Esophagus squamous epithelium (tissue), 5 donors: ENCODE measurements at regions not wholly inside any gene's neighbourhood (a gene's known extent, or its start where the extent isn't known, plus 50 kb on each side); places are given as distances from the start of the nearest gene placed in this dataset.

Experiments
- DNase-seq: peaks from one replicate; lab custom pipeline; 2025; lab: John Stamatoyannopoulos, UW
- H3K27ac ChIP-seq, 4 donors: fragments of 200-600 bp; sonication (generic); one replicate each; pipeline ENCODE4 v1.5.1; 2016 to 2019; ENCODE audit warnings: mild to moderate bottlenecking in 1 of 4
- H3K27me3 ChIP-seq, 4 donors: fragments of 200-600 bp; sonication (generic); 1 replicate in 3 of 4; 2 replicates in 1 of 4; pipeline versions ENCODE4 v1.5.1 to v1.6.0; 2017 to 2021; ENCODE audit warnings: antibody characterized with exemption in 1 of 4
- H3K36me3 ChIP-seq, 3 donors: fragments of 200-600 bp; sonication (generic); one replicate each; pipeline ENCODE4 v1.5.1; 2016 to 2019
- H3K4me1 ChIP-seq, 3 donors: fragments of 200-600 bp; sonication (generic); one replicate each; pipeline ENCODE4 v1.5.1; 2017 to 2019
- H3K4me3 ChIP-seq, 4 donors: fragments of 200-600 bp; sonication (generic); 1 replicate in 3 of 4; 2 replicates in 1 of 4; pipeline ENCODE4 v1.5.1; 2016 to 2019; ENCODE audit warnings: mild to moderate bottlenecking in 2 of 4, moderate library complexity in 1 of 4
- H3K9me3 ChIP-seq, 3 donors: fragments of 200-600 bp; sonication (generic); one replicate each; pipeline ENCODE4 v1.5.1; 2016 to 2019
- POLR2A ChIP-seq, 4 donors: fragments of 450-650 bp; IDR thresholded peaks; one replicate each; pipeline ENCODE4 v1.6.1; 2017; ENCODE audit warnings: antibody characterized with exemption in 4 of 4, mild to moderate bottlenecking in 4 of 4, moderate library complexity in 3 of 4
- WGBS, 2 donors: methylation state at CpG; one replicate each; pipeline ENCODE4 v1.1.5; 2018; 5-methylcytosine and 5-hydroxymethylcytosine counted together
- intact Hi-C: fragments of 100-400 bp; cut with DNase I; formaldehyde crosslinking; loops from one replicate; pipeline ENCODE4 v1.15.0; 2022
- TF ChIP-seq, protein P1 (sequence below), 6 experiments: fragments of 450-650 bp in 4 of 6; fragments of 200-600 bp in 2 of 6; sonication (generic) in 2 of 6; IDR thresholded peaks; one replicate each; pipeline ENCODE4 v1.5.1; 2016 to 2019; ENCODE audit warnings: antibody characterized with exemption in 6 of 6, mild to moderate bottlenecking in 4 of 6, moderate library complexity in 4 of 6
- donor health status: DM: yes; HTN: yes; CAD: no.

DNA sequence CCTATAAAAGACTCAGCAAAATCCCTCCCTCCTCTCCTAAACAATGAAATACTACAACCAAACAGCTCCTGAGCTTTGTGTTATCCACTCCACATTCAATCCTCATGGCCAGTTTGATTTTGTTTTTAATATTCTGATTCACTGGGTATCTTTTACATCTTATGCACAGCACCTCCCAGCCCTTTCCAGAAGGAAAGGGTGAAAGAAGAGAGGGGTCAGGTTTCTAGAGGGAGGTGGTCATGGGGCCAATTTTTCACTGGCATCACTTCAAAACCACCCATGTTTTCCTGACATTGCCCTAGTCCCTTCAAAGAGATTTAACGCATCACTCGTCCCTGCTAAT is 315.6 kb downstream of the LPIN1 start:
- no peaks in the 10 kb centered on the region for H3K36me3 ChIP-seq
- no peak for TF ChIP-seq POLR2A (IDR thresholded peaks at IDR 0.05)
- TF ChIP-seq, protein P1, sequence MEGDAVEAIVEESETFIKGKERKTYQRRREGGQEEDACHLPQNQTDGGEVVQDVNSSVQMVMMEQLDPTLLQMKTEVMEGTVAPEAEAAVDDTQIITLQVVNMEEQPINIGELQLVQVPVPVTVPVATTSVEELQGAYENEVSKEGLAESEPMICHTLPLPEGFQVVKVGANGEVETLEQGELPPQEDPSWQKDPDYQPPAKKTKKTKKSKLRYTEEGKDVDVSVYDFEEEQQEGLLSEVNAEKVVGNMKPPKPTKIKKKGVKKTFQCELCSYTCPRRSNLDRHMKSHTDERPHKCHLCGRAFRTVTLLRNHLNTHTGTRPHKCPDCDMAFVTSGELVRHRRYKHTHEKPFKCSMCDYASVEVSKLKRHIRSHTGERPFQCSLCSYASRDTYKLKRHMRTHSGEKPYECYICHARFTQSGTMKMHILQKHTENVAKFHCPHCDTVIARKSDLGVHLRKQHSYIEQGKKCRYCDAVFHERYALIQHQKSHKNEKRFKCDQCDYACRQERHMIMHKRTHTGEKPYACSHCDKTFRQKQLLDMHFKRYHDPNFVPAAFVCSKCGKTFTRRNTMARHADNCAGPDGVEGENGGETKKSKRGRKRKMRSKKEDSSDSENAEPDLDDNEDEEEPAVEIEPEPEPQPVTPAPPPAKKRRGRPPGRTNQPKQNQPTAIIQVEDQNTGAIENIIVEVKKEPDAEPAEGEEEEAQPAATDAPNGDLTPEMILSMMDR (IDR thresholded peaks at IDR 0.05): no peak
- H3K9me3 ChIP-seq: no peaks in the 10 kb centered on the region
- no peak for DNase-seq
- H3K4me3 ChIP-seq: no peak overlapping the region
- peaks cover 0 to 13% (median 4%) of the 10 kb centered on the region in 3 donors for H3K4me1 ChIP-seq
- no peak overlapping the region for H3K27ac ChIP-seq
- intact Hi-C loops: no loop called here
- WGBS, 2 donors: 20 to 63% methylated on average over 1 to 2 of the region's 2 CpGs
- H3K27me3 ChIP-seq: no peaks in the 10 kb centered on the region

DNA sequence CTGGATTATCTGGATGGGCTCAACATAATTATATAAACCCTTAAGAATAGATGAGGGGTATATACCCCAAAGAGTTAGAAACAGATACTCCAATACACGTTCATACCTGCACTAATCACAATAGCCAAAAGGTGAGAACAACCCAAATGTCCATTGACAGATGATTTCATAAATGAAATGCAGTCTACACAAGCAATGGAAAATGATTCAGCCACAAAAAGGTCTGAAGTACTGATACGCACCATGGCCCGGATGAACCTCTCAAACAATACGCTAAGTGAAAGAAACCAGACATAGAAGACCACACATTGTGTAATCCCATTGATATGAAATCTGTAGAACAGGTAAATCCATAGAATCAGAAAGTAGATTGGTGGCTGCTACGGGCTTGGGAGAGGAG is 316.8 kb downstream of the LPIN1 start:
- 77 to 89% methylated on average over 5 of the region's 5 CpGs for WGBS, 2 donors
- H3K27ac ChIP-seq: no peak overlapping the region
- intact Hi-C loops: no loop called here
- H3K4me3 ChIP-seq: no peak overlapping the region
- TF ChIP-seq POLR2A (IDR thresholded peaks at IDR 0.05): no peak
- TF ChIP-seq, protein P1 (IDR thresholded peaks at IDR 0.05): no peak
- DNase-seq: no peak
- H3K4me1 ChIP-seq: peaks cover 0 to 13% (median 4%) of the 10 kb centered on the region in 3 donors
- H3K9me3 ChIP-seq: no peaks in the 10 kb centered on the region
- no peaks in the 10 kb centered on the region for H3K36me3 ChIP-seq
- no peaks in the 10 kb centered on the region for H3K27me3 ChIP-seq

DNA sequence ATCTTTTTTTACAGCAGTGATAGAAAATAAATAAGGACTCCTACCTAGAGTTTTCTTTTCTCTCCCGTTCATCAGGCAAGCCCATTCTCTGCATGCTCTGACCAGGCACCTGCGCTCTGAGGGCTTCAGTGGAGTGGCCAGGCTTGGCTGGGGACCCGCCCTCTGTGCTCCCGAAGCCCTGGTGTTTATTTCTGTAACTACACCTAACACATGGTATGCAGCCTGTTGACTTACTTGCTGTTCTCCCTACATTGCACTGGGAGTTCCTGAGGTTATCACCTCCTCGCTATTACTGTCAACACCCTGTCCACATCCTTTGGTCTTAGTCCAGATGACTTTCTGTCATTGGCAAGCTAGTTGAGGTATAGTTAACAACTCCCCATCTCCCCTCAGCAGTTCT is 317.7 kb downstream of the LPIN1 start:
- WGBS, 2 donors: 90 to 92% methylated on average over 5 of the region's 5 CpGs
- Histone ChIP-seq H3K9me3 (no peaks in the 10 kb centered on the region), H3K36me3 (no peaks in the 10 kb centered on the region), H3K4me3 (no peak overlapping the region), H3K27ac (no peak overlapping the region), H3K4me1 (peaks cover 0 to 13% (median 4%) of the 10 kb centered on the region in 3 donors), H3K27me3 (no peaks in the 10 kb centered on the region)
- no peak for DNase-seq
- TF ChIP-seq POLR2A (IDR thresholded peaks at IDR 0.05): no peak
- TF ChIP-seq, protein P1 (IDR thresholded peaks at IDR 0.05): no peak
- intact Hi-C loops: no loop called here

DNA sequence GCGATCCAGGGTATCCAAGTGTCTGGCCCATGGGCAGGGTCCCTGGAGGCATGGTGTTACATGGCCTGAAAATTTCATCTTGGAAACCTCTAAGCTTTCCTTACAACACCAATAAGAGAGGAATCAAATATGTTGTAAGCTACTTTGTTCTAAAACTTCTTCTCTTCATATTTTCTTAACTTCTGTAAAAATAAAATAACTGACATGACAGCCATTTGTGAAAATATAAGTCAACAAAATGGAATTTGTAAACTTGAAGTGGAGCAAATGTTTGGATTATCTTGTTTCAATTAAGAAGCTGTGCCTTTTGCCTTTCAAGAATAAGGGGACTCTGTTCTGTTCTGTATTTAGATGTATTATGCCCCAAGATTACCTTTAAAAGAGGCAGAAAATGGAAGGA is 319.7 kb downstream of the LPIN1 start:
- Histone ChIP-seq H3K9me3 (no peaks in the 10 kb centered on the region), H3K27me3 (no peaks in the 10 kb centered on the region), H3K4me3 (no peak overlapping the region), H3K27ac (no peak overlapping the region), H3K4me1 (peaks cover 0 to 13% (median 4%) of the 10 kb centered on the region in 3 donors), H3K36me3 (no peaks in the 10 kb centered on the region)
- intact Hi-C loops: no loop called here
- 90 to 92% methylated on average over 1 of the region's 1 CpG for WGBS, 2 donors
- DNase-seq: no peak
- TF ChIP-seq, protein P1 (IDR thresholded peaks at IDR 0.05): no peak
- TF ChIP-seq POLR2A (IDR thresholded peaks at IDR 0.05): no peak

DNA sequence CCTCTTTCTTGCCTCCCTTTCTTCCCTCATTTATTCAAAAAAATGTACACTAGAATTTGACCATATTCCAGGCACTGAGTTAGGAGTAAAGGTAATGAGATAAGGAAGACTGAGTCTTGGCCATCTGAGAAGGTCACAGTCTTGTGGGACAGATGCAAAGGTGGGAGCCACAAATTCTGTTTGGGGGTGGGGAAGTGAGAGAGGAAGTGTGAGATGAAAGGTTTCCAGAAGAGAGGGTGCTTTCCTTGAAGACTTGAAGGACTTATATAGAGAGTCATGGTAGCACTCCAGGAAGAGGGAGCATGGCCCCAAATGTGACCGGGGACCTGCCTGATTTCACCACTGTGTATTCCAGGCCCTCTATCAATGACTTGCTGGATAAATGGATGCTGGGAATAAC is 320.6 kb downstream of the LPIN1 start:
- H3K4me1 ChIP-seq: peaks cover 0 to 5% (median 0%) of the 10 kb centered on the region in 3 donors
- TF ChIP-seq POLR2A (IDR thresholded peaks at IDR 0.05): no peak
- TF ChIP-seq, protein P1 (IDR thresholded peaks at IDR 0.05): no peak
- no peak overlapping the region for H3K27ac ChIP-seq
- intact Hi-C loops: no loop called here
- H3K4me3 ChIP-seq: no peak overlapping the region
- WGBS, 2 donors: 80 to 86% methylated on average over 1 of the region's 1 CpG
- H3K36me3 ChIP-seq: no peaks in the 10 kb centered on the region
- no peak for DNase-seq
- no peaks in the 10 kb centered on the region for H3K27me3 ChIP-seq
- H3K9me3 ChIP-seq: no peaks in the 10 kb centered on the region
